ENCODE measurements at regions not wholly inside any gene's neighbourhood (a gene's known extent, or its start where the extent isn't known, plus 50 kb on each side); places are given as distances from the start of the nearest gene placed in this dataset.
A peak's percentile ranks its signal among the peaks of the same experiment; 100 is the strongest.

DNA sequence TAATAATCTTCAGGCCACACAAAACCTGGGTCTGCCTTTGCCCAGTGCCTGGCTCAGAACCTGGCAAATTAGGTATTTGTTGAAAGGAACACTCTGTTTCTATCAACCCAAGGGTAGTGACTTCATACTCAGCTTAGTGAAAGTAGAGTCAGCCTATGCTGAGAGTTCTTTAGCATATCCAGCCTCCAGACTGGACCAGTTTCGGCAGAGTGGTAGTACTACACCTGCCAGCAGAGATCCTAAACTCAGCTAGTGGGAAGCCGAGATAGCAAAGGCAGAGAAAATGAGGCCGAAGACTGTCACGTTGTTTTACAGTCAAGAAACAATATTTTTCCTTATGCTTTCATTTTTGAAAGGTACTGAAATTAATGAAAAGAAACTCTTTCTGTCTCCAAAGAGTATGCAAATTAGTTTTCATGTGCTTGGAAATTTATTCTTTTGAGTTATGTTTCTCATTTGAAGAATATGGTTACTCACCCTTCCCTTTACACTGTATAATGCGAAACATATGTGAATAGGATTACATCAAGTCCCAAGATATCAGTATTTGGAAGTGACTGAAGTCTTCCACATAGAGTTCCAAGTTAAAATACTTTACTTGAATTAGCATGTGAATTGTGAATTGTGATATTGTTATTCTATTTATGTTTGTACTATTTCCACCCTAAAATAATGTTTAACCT, 52.2 kb upstream of the UGP2 start:
- Histone ChIP-seq H3K9me3 (ENCODE audit: low read depth) (no peaks in the 10 kb centered on the region), H3K4me1 (ENCODE audit: low read depth) (no peaks in the 10 kb centered on the region), H3K4me3 (no peak overlapping the region), H3K36me3 (no peaks in the 10 kb centered on the region), H3K27ac (no peak overlapping the region), H3K27me3 (no peaks in the 10 kb centered on the region)
- TF ChIP-seq CTCF (IDR thresholded peaks at IDR 0.05; ENCODE audit: low read depth, low read length) = no peak
- peak in 1 of 2 donors; percentile 30 for DNase-seq (ENCODE audit: low read depth in 1 of 2, low spot score in 1 of 2)

GRCh38 chr2:63790491-63790890, 51.2 kb upstream of the UGP2 start:
- Histone ChIP-seq H3K27ac (no peak overlapping the region), H3K9me3 (ENCODE audit: low read depth) (no peaks in the 10 kb centered on the region), H3K4me1 (ENCODE audit: low read depth) (no peaks in the 10 kb centered on the region), H3K36me3 (no peaks in the 10 kb centered on the region), H3K27me3 (no peaks in the 10 kb centered on the region), H3K4me3 (no peak overlapping the region)
- peak in 1 of 2 donors; percentile 23 for DNase-seq (ENCODE audit: low read depth in 1 of 2, low spot score in 1 of 2)
- TF ChIP-seq CTCF (IDR thresholded peaks at IDR 0.05; ENCODE audit: low read depth, low read length) = no peak

DNA sequence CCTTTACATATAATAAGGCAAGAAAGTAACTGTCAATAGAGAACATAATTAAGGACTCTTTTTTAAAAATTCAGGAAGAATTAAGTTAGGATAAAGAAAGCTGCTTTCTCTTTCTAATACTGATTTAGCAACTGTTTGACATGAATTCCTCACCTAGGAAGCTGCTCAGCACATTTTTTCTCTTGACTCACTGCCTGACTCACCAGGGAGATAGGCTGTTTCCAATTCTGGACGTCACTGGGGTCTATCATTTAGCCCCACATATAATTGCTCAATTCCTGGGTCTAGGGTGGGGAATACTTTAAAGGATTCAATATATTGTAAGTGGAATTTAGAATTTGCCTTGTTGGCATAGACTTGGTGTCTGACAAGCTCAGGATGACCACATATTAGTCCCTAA, 50.8 kb upstream of the UGP2 start:
- Histone ChIP-seq H3K4me3 (no peak overlapping the region), H3K27ac (no peak overlapping the region), H3K27me3 (no peaks in the 10 kb centered on the region), H3K4me1 (ENCODE audit: low read depth) (no peaks in the 10 kb centered on the region), H3K36me3 (no peaks in the 10 kb centered on the region), H3K9me3 (ENCODE audit: low read depth) (no peaks in the 10 kb centered on the region)
- TF ChIP-seq CTCF (IDR thresholded peaks at IDR 0.05; ENCODE audit: low read depth, low read length) = no peak
- peak in 1 of 2 donors; percentile 90 for DNase-seq (ENCODE audit: low read depth in 1 of 2, low spot score in 1 of 2)

DNA sequence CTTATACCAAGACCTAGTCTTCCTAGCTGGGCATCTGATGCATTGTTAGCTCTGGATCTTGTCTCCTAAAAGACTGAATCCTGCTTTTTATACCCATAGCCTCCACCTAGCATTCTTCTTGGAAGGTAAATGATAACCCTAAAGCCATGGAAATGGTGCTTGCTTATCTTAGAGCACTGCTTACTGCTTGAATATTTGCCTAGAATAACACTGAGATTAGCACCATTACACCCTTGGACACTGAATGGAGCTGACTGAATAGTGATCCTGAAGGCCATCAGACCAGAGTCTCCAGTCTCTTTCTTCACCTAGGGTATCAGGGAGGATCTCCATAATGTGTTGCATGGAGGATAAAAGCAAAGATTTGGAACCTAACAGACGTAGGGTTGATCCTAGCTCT, 50.3 kb upstream of the UGP2 start:
- Histone ChIP-seq H3K27ac (no peak overlapping the region), H3K4me1 (ENCODE audit: low read depth) (no peaks in the 10 kb centered on the region), H3K4me3 (no peak overlapping the region), H3K36me3 (no peaks in the 10 kb centered on the region), H3K27me3 (no peaks in the 10 kb centered on the region), H3K9me3 (ENCODE audit: low read depth) (no peaks in the 10 kb centered on the region)
- no peak for TF ChIP-seq CTCF (IDR thresholded peaks at IDR 0.05; ENCODE audit: low read depth, low read length)
- DNase-seq (ENCODE audit: low read depth in 1 of 2, low spot score in 1 of 2) = no peak

Measured in cardiac muscle cell (in vitro differentiated cells and primary cell).